Activated CD8-positive, alpha-beta T cell treated with anti-CD3 and anti-CD28 coated beads for 36 hours (primary cell): ENCODE measurements at regions not wholly inside any gene's neighbourhood (a gene's known extent, or its start where the extent isn't known, plus 50 kb on each side); places are given as distances from the start of the nearest gene placed in this dataset.

Experiments used
- ATAC-seq: fragments of 200-7000 bp; cut with Tn5 transposase; one replicate; pipeline ENCODE4 v1.10.0; 2021; ENCODE audit warnings: mild to moderate bottlenecking, moderate library complexity
- CTCF ChIA-PET: fragments of 350-600 bp; sonication (Branson Sonifier 250); formaldehyde crosslinking; loops from one replicate; lab custom pipeline; 2021; ENCODE audit warnings: antibody characterized with exemption; lab: Charles Lee
- POLR2A ChIA-PET: fragments of 350-600 bp; sonication (Branson Sonifier 250); formaldehyde crosslinking; loops from one replicate; lab custom pipeline; 2021; ENCODE audit warnings: antibody characterized with exemption; lab: Charles Lee
- DNase-seq: peaks from one replicate; pipeline ENCODE4 v3.0.0-alpha.2; 2020
- H3K27ac Mint-ChIP-seq: one replicate; pipeline ENCODE4 v1.8.0; 2021; ENCODE audit warnings: mild to moderate bottlenecking, mixed read lengths
- H3K27me3 Mint-ChIP-seq: one replicate; pipeline ENCODE4 v1.8.0; 2021; ENCODE audit warnings: mixed read lengths
- H3K36me3 Mint-ChIP-seq: one replicate; pipeline ENCODE4 v1.8.0; 2021; ENCODE audit warnings: low read depth, mixed read lengths
- H3K4me1 Mint-ChIP-seq: one replicate; pipeline ENCODE4 v1.8.0; 2021; ENCODE audit warnings: low read depth, mixed read lengths
- H3K4me3 Mint-ChIP-seq: one replicate; pipeline ENCODE4 v1.8.0; 2021; ENCODE audit warnings: mild to moderate bottlenecking, moderate library complexity, mixed read lengths
- H3K9me3 Mint-ChIP-seq: one replicate; pipeline ENCODE4 v1.8.0; 2021; ENCODE audit warnings: mixed read lengths
- CTCF ChIP-seq: fragments of 200-600 bp; IDR thresholded peaks from one replicate; pipeline ENCODE4 v1.8.0; 2022; ENCODE audit warnings: antibody characterized with exemption, mild to moderate bottlenecking
- intact Hi-C: fragments of 100-400 bp; cut with micrococcal nuclease; formaldehyde crosslinking; loops from one replicate; pipeline ENCODE4 v1.10.0; 2022

GRCh38 chr13:44088991-44089413 lies 209.3 kb downstream of the LACC1 start:
- H3K9me3 Mint-ChIP-seq = no peaks in the 10 kb centered on the region
- no peak for TF ChIP-seq CTCF
- H3K4me1 Mint-ChIP-seq = peaks cover 28% of the 10 kb centered on the region
- ChIA-PET POLR2A (no interaction called here), CTCF (no interaction called here)
- intact Hi-C loops = no loop called here
- ATAC-seq (peak; percentile 91), DNase-seq (peak; percentile 60)
- no peak overlapping the region for H3K4me3 Mint-ChIP-seq
- no peaks in the 10 kb centered on the region for H3K36me3 Mint-ChIP-seq
- peak overlapping the region; percentile 83 for H3K27ac Mint-ChIP-seq
- H3K27me3 Mint-ChIP-seq = peaks cover 2% of the 10 kb centered on the region

DNA sequence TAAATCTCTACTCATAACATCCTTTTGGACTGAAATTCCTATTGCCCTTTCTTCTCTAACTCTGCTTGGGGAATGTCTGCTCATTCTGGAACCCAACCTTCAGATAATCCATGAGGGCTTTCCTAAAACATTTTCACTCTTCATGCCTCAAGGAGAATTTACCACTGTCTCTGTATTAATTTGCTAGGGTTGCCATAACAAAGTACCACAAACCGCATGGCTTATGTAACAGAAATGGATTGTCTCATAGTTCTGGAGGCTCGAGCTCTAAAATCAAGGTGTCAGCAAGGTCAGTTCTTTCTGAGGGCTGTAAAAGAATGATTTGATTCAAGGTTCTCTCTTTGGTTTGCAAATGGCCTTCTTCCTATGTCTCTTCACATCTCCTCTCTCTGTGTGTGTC lies 209.7 kb downstream of the LACC1 start:
- Mint-ChIP-seq H3K4me3 (no peak overlapping the region), H3K4me1 (peaks cover 28% of the 10 kb centered on the region), H3K27ac (peak overlapping the region; percentile 68), H3K9me3 (no peaks in the 10 kb centered on the region), H3K36me3 (no peaks in the 10 kb centered on the region), H3K27me3 (peaks cover 2% of the 10 kb centered on the region)
- no peak for DNase-seq
- CTCF ChIA-PET = no interaction called here
- POLR2A ChIA-PET = no interaction called here
- intact Hi-C loops = no loop called here
- TF ChIP-seq CTCF = no peak
- ATAC-seq = peak; percentile 11

DNA sequence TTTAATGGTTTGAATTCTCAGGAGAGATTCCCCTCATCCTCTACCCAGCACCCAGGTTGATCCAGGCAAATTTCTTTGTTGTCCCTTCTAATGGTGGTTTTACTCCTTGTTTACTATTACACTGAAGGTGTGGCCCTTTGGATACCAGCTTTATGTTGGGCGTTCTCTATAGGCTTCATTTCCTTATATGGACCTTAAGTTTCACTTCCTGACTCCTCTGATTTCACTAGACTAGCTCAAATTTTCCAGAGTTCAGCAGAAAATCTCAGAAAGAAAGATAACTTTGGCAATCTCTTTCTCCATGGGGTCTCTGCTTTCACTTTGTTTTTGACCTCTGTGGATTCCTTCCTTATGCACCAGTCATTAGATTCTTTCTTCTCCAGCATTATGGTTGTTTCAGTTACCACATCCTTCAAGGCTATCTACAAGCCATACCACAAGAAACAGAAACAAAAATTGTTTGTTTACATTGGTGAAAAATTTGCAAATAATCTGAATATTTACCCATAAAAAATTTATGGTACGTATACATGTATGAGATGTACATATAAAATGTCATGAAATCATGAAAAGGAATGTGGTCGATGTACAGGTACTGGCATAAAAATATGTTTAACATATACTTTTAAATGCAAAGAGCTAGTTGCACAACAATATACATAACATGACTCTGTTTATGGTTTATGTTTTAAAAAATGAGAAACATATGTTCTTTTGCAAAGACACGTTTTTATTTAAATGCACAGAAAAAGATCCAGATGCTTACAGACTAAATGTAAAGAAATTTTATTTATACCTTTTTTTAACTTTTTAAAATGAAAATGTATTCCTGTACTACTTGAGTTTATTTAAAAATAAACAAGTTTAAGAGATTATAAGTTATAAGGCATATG lies 212.6 kb downstream of the LACC1 start:
- DNase-seq = no peak
- H3K27me3 Mint-ChIP-seq = peaks cover 5% of the 10 kb centered on the region
- H3K36me3 Mint-ChIP-seq = no peaks in the 10 kb centered on the region
- CTCF ChIA-PET = no interaction called here
- no peaks in the 10 kb centered on the region for H3K9me3 Mint-ChIP-seq
- intact Hi-C loops = no loop called here
- no peak overlapping the region for H3K4me3 Mint-ChIP-seq
- peaks cover 28% of the 10 kb centered on the region for H3K4me1 Mint-ChIP-seq
- no peak for ATAC-seq
- no peak for TF ChIP-seq CTCF
- no peak overlapping the region for H3K27ac Mint-ChIP-seq
- POLR2A ChIA-PET = no interaction called here

DNA sequence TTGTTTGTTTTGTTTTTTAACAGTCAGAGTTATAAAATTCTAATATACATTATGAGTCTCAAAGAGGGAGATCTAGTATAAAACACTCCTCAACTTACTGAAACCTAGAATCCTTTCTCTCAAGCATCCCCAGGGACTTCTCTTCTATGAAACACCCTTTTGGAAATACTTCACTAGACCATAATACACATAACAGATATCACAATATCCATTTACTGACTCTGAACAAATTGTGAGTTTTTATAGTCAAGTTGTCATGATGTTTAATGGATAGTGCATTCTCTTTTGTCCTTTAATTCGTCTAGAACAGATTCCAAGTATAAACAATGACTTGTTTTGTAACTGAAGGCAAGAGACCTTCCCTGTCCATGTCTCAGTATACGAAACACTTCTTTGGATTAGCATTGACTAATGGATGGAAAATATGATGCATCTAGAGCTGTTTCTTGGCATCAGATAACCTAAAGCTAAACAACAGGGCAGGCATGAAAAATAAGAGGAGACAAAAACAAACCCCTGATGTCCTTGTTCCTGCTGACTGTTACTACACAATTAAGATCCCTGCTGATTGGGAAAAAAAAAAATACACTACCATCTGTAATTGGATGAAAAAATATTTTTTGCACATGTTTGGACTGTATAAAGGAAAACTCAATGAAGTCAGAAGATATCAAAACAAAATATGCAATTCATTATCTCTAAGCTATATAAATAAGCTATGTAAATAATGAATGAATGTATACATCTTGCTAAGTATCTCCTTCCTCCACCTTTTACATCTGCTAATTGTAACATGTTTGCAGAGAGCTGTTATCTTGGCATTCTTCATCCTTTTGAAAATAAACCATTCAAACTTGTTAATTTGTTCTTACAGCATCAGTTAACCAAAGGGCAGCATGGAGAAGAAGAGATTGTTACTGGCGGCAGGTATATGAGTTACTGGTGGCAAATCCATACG lies 214.2 kb downstream of the LACC1 start:
- H3K4me1 Mint-ChIP-seq = peaks cover 15% of the 10 kb centered on the region

More for the DNA sequence above, 214.2 kb downstream of the LACC1 start:
- H3K4me3 Mint-ChIP-seq = no peak overlapping the region
- no peaks in the 10 kb centered on the region for H3K9me3 Mint-ChIP-seq
- ChIA-PET CTCF (no interaction called here), POLR2A (no interaction called here)
- peaks cover 3% of the 10 kb centered on the region for H3K27me3 Mint-ChIP-seq
- intact Hi-C loops = no loop called here
- H3K36me3 Mint-ChIP-seq = no peaks in the 10 kb centered on the region
- no peak overlapping the region for H3K27ac Mint-ChIP-seq
- DNase-seq (no peak), ATAC-seq (no peak)
- TF ChIP-seq CTCF = no peak
